HG03521 (cell line): ENCODE measurements at regions not wholly inside any gene's neighbourhood (a gene's known extent, or its start where the extent isn't known, plus 50 kb on each side); places are given as distances from the start of the nearest gene placed in this dataset.

Source experiments
- ATAC-seq: cut with Tn5 transposase; IDR thresholded peaks from one replicate; pipeline ENCODE4 v1.9.1; 2021; ENCODE audit warnings: mild to moderate bottlenecking, moderate library complexity; ENCODE audit not compliant: unreplicated experiment

- ATAC-seq, result no peak
These were observed 762.6 kb upstream of the GOLIM4 start for GRCh38 chr3:168858327-168858726.

- no peak for ATAC-seq
These were observed 754.4 kb upstream of the GOLIM4 start for GRCh38 chr3:168850109-168850508.

- ATAC-seq, result peak; percentile 76
These were observed 751.7 kb upstream of the GOLIM4 start for GRCh38 chr3:168847291-168847883.

GRCh38 chr3:168844894-168845482, 749.3 kb upstream of the GOLIM4 start:
- ATAC-seq, result no peak

- ATAC-seq, result no peak
These were observed 748.7 kb upstream of the GOLIM4 start for GRCh38 chr3:168844472-168844871.

GRCh38 chr3:168843481-168843880, 747.8 kb upstream of the GOLIM4 start:
- ATAC-seq, result no peak

GRCh38 chr3:168839653-168840052, 743.9 kb upstream of the GOLIM4 start:
- ATAC-seq, result no peak

- no peak for ATAC-seq
These were observed 738.8 kb upstream of the GOLIM4 start for GRCh38 chr3:168834558-168834957.

GRCh38 chr3:168828943-168829342, 733.2 kb upstream of the GOLIM4 start:
- ATAC-seq, result no peak

- ATAC-seq, result no peak
These were observed 732.8 kb upstream of the GOLIM4 start for GRCh38 chr3:168828536-168828935.

GRCh38 chr3:168828014-168828413, 732.3 kb upstream of the GOLIM4 start:
- no peak for ATAC-seq

GRCh38 chr3:168824107-168824506, 728.4 kb upstream of the GOLIM4 start:
- no peak for ATAC-seq

GRCh38 chr3:168823466-168823865, 727.7 kb upstream of the GOLIM4 start:
- ATAC-seq, result no peak

GRCh38 chr3:168820810-168821415, 725.2 kb upstream of the GOLIM4 start:
- no peak for ATAC-seq

GRCh38 chr3:168817177-168817576, 721.5 kb upstream of the GOLIM4 start:
- ATAC-seq, result no peak

- ATAC-seq, result no peak
These were observed 720.2 kb upstream of the GOLIM4 start for GRCh38 chr3:168815946-168816345.

GRCh38 chr3:168813225-168813802, 717.6 kb upstream of the GOLIM4 start:
- no peak for ATAC-seq

- ATAC-seq, result no peak
These were observed 716.5 kb upstream of the GOLIM4 start for GRCh38 chr3:168812234-168812633.

GRCh38 chr3:168808596-168808995, 712.9 kb upstream of the GOLIM4 start:
- ATAC-seq, result no peak

- no peak for ATAC-seq
These were observed 711.7 kb upstream of the GOLIM4 start for GRCh38 chr3:168807448-168807847.

GRCh38 chr3:168806871-168807270, 711.1 kb upstream of the GOLIM4 start:
- no peak for ATAC-seq

GRCh38 chr3:168803536-168803935, 707.8 kb upstream of the GOLIM4 start:
- ATAC-seq, result no peak
